ENCODE measurements at regions not wholly inside any gene's neighbourhood (a gene's known extent, or its start where the extent isn't known, plus 50 kb on each side); places are given as distances from the start of the nearest gene placed in this dataset.

DNA sequence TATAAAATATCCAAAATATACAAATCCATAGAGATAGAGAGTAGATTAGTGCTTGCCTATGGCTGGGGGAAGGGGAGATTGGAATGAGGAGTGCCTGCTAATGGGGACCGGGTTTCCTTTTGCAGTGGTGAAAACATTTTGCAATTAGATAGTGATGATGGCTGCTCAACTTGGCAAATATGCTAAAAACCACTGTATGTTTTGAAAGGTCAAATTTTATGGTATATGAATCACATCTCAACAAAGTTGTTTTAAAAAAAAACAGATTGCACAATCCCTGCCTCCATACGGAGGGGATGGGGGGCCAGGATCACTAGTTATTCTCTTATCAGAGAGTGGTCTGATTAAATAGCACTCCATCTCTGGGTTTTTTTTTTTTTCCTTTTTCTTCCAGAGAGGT lies 76.9 kb upstream of the RIPOR2 start:
- TF ChIP-seq, protein P1, sequence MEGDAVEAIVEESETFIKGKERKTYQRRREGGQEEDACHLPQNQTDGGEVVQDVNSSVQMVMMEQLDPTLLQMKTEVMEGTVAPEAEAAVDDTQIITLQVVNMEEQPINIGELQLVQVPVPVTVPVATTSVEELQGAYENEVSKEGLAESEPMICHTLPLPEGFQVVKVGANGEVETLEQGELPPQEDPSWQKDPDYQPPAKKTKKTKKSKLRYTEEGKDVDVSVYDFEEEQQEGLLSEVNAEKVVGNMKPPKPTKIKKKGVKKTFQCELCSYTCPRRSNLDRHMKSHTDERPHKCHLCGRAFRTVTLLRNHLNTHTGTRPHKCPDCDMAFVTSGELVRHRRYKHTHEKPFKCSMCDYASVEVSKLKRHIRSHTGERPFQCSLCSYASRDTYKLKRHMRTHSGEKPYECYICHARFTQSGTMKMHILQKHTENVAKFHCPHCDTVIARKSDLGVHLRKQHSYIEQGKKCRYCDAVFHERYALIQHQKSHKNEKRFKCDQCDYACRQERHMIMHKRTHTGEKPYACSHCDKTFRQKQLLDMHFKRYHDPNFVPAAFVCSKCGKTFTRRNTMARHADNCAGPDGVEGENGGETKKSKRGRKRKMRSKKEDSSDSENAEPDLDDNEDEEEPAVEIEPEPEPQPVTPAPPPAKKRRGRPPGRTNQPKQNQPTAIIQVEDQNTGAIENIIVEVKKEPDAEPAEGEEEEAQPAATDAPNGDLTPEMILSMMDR (conservative IDR thresholded peaks at IDR 0.05): no peak
- DNase-seq (ENCODE audit: low read depth, low spot score): no peak
- peaks cover 13% of the 10 kb centered on the region for H3K4me1 Mint-ChIP-seq
- H3K36me3 Mint-ChIP-seq (ENCODE audit: low read depth): no peaks in the 10 kb centered on the region
- H3K27ac Mint-ChIP-seq (ENCODE audit: unreplicated experiment): no peak overlapping the region
- H3K9me3 Mint-ChIP-seq: no peaks in the 10 kb centered on the region
- no peak overlapping the region for H3K4me3 Mint-ChIP-seq
- no peaks in the 10 kb centered on the region for H3K27me3 Mint-ChIP-seq (ENCODE audit: low read depth)

DNA sequence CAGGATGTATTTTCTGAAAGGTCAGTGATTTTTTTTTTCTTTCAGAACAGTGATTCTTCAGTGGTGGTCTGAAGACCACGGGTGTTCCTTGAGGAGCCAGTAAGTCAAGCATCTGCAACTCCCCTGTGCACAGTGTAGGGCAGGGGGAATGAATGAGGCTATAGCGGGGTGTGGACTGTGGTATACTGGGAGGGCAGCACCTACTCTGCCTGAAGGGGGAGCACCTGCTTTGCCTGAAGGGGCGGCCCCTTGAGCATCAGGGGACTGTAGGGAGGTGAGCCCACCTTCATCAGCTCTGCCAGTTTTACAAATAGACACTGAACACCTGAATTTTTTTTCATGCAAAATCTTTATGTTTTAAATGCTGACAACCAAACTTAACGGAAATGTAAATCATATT lies 77.5 kb upstream of the RIPOR2 start:
- DNase-seq (ENCODE audit: low read depth, low spot score): no peak
- Mint-ChIP-seq H3K36me3 (ENCODE audit: low read depth) (no peaks in the 10 kb centered on the region), H3K9me3 (no peaks in the 10 kb centered on the region), H3K27ac (ENCODE audit: unreplicated experiment) (no peak overlapping the region), H3K4me1 (peaks cover 13% of the 10 kb centered on the region), H3K27me3 (ENCODE audit: low read depth) (no peaks in the 10 kb centered on the region), H3K4me3 (no peak overlapping the region)
- TF ChIP-seq, protein P1 (conservative IDR thresholded peaks at IDR 0.05): no peak

- Mint-ChIP-seq H3K4me1 (peaks cover 13% of the 10 kb centered on the region), H3K9me3 (no peaks in the 10 kb centered on the region), H3K27me3 (ENCODE audit: low read depth) (no peaks in the 10 kb centered on the region), H3K4me3 (no peak overlapping the region), H3K27ac (ENCODE audit: unreplicated experiment) (no peak overlapping the region), H3K36me3 (ENCODE audit: low read depth) (no peaks in the 10 kb centered on the region)
- TF ChIP-seq, protein P1 (conservative IDR thresholded peaks at IDR 0.05): no peak
- no peak for DNase-seq (ENCODE audit: low read depth, low spot score)
Observed at GRCh38 chr6:25014369-25014768, 78.6 kb upstream of the RIPOR2 start.

DNA sequence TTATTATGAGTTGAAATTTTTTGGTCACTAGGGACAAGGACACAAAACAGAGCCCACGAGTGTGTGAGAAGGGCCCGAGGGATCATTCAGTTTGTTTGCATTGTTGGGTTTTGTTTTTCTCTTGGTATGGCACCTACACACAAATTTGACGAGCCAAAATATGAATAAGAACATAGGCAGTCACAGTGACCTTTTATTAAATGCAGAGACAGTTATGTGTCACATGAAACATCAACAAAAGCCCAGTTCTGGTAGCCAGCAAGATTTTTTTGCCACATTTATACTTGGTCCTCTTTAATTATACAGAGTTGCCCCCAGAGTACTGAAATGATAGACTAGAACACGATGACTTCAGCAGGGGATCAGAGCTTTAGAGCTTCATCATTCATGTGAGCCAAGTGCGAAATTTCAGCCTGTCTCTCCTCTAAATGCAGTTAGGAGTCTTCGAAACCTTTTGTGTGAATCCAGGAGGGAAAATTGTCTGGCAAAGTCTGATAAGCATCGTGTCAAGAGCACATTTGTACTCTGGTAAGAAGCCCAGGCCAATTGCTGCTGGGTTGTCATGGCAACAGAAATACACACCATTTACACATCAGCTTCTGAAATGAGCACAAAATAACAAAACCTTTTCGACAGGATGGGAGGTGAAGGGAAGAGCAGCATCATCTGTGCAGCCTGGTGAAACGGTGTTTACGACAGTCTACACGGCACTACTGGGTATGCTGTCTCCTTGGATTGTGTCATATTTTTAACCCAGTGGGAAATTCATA lies 79.2 kb upstream of the RIPOR2 start:
- Mint-ChIP-seq H3K27ac (ENCODE audit: unreplicated experiment) (no peak overlapping the region), H3K9me3 (no peaks in the 10 kb centered on the region), H3K4me3 (no peak overlapping the region), H3K4me1 (peaks cover 13% of the 10 kb centered on the region), H3K27me3 (ENCODE audit: low read depth) (no peaks in the 10 kb centered on the region), H3K36me3 (ENCODE audit: low read depth) (no peaks in the 10 kb centered on the region)
- TF ChIP-seq, protein P1 (conservative IDR thresholded peaks at IDR 0.05): no peak
- no peak for DNase-seq (ENCODE audit: low read depth, low spot score)

DNA sequence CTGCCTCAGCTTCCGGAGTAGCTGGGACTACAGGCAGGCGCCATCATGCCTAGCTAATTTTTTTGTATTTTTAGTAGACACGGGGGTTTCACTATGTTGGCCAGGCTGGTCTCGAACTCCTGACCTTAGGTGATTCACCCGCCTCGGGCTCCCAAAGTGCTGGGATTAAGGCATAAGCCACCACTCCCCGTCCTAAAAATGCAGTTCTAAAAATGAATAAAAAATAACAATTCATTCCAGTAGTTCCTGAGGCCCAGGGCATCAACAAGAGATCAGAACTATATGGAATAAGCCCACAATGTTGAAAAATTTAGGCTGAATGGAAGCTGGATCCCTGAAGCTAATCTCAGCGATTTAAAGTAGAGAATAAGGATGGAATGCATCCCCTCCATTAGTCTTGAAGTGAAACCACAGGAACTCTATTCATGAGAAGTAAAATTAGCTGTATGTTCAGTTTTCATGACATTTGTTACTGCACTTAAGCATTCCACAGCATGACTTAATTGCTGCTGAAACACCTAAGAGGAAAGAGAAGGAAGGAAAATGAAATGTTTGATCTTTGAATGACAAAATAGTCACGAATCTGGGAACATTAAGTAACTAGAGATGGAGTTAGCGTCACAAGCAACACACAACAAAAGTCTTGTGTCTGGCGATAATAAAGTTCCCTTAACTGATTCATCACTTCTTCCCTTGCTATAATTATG lies 80.4 kb upstream of the RIPOR2 start:
- H3K9me3 Mint-ChIP-seq: no peaks in the 10 kb centered on the region
- no peak overlapping the region for H3K27ac Mint-ChIP-seq (ENCODE audit: unreplicated experiment)
- H3K4me1 Mint-ChIP-seq: peaks cover 13% of the 10 kb centered on the region
- no peak overlapping the region for H3K4me3 Mint-ChIP-seq
- no peaks in the 10 kb centered on the region for H3K36me3 Mint-ChIP-seq (ENCODE audit: low read depth)
- H3K27me3 Mint-ChIP-seq (ENCODE audit: low read depth): no peaks in the 10 kb centered on the region
- no peak for DNase-seq (ENCODE audit: low read depth, low spot score)
- TF ChIP-seq, protein P1 (conservative IDR thresholded peaks at IDR 0.05): no peak

Measured in neural crest cell (in vitro differentiated cells).